HUES64 (cell line): ENCODE measurements at regions not wholly inside any gene's neighbourhood (a gene's known extent, or its start where the extent isn't known, plus 50 kb on each side); places are given as distances from the start of the nearest gene placed in this dataset.

ENCODE experiments used
- H3K27ac ChIP-seq: 2 replicates; pipeline ENCODE4 v1.7.0; 2013; ENCODE audit warnings: low read depth, low read length, inconsistent platforms
- H3K27me3 ChIP-seq: 2 replicates; pipeline ENCODE4 v1.6.1; 2013; ENCODE audit warnings: mild to moderate bottlenecking, low read length; ENCODE audit not compliant: insufficient read depth
- H3K36me3 ChIP-seq: 2 replicates; pipeline ENCODE4 v1.6.1; 2013; ENCODE audit warnings: mild to moderate bottlenecking, low read length; ENCODE audit not compliant: insufficient read depth
- H3K4me1 ChIP-seq: 2 replicates; pipeline ENCODE4 v1.6.1; 2013; ENCODE audit warnings: mild to moderate bottlenecking, low read length, moderate library complexity; ENCODE audit not compliant: insufficient read depth
- H3K4me3 ChIP-seq: 2 replicates; pipeline ENCODE4 v1.5.1; 2013; ENCODE audit warnings: mild to moderate bottlenecking, low read length, moderate library complexity
- H3K9ac ChIP-seq: 2 replicates; pipeline ENCODE4 v1.6.1; 2013; ENCODE audit warnings: mild to moderate bottlenecking, low read depth, low read length
- H3K9me3 ChIP-seq: 2 replicates; pipeline ENCODE4 v1.6.1; 2013; ENCODE audit warnings: low read depth, low read length; ENCODE audit not compliant: insufficient read depth
- WGBS: fragments of 150-250, 120-280 bp; methylation state at CpG from one replicate; pipeline ENCODE4 v1.1.7; 2013; ENCODE audit warnings: missing lambda C conversion rate; 5-methylcytosine and 5-hydroxymethylcytosine counted together

GRCh38 chr6:146878952-146879340 lies 280.2 kb downstream of the ADGB start:
- 96% methylated on average over 2 of the region's 2 CpGs for WGBS

GRCh38 chr6:146879406-146880117 lies 280.8 kb downstream of the ADGB start:
- Histone ChIP-seq H3K4me1 (no peaks in the 10 kb centered on the region), H3K9ac (no peak overlapping the region), H3K27me3 (no peaks in the 10 kb centered on the region), H3K27ac (no peak overlapping the region), H3K36me3 (no peaks in the 10 kb centered on the region), H3K4me3 (no peak overlapping the region), H3K9me3 (no peaks in the 10 kb centered on the region)
- WGBS: 67% methylated on average over 4 of the region's 4 CpGs

More at GRCh38 chr6:146878952-146879340, 280.2 kb downstream of the ADGB start:
- Histone ChIP-seq H3K4me1 (no peaks in the 10 kb centered on the region), H3K27me3 (no peaks in the 10 kb centered on the region), H3K4me3 (no peak overlapping the region), H3K36me3 (no peaks in the 10 kb centered on the region), H3K9ac (no peak overlapping the region), H3K27ac (no peak overlapping the region), H3K9me3 (no peaks in the 10 kb centered on the region)

- 85% methylated on average over 9 of the region's 9 CpGs for WGBS
- Histone ChIP-seq H3K4me3 (no peak overlapping the region), H3K36me3 (no peaks in the 10 kb centered on the region), H3K27me3 (no peaks in the 10 kb centered on the region), H3K9me3 (no peaks in the 10 kb centered on the region), H3K4me1 (no peaks in the 10 kb centered on the region), H3K9ac (no peak overlapping the region), H3K27ac (no peak overlapping the region)
Measured at GRCh38 chr6:146881228-146882181, 282.7 kb downstream of the ADGB start.

GRCh38 chr6:146883640-146884531 lies 285.1 kb downstream of the ADGB start:
- Histone ChIP-seq H3K4me3 (no peak overlapping the region), H3K36me3 (no peaks in the 10 kb centered on the region), H3K9me3 (no peaks in the 10 kb centered on the region), H3K27me3 (no peaks in the 10 kb centered on the region), H3K27ac (no peak overlapping the region), H3K9ac (no peak overlapping the region), H3K4me1 (no peaks in the 10 kb centered on the region)
- 95% methylated on average over 4 of the region's 4 CpGs for WGBS

- H3K27me3 ChIP-seq: no peaks in the 10 kb centered on the region
- no peaks in the 10 kb centered on the region for H3K36me3 ChIP-seq
- no peak overlapping the region for H3K4me3 ChIP-seq
- H3K9me3 ChIP-seq: no peaks in the 10 kb centered on the region
- H3K27ac ChIP-seq: no peak overlapping the region
- H3K4me1 ChIP-seq: no peaks in the 10 kb centered on the region
- 92% methylated on average over 2 of the region's 2 CpGs for WGBS
- no peak overlapping the region for H3K9ac ChIP-seq
Measured at GRCh38 chr6:146884728-146885127, 286.0 kb downstream of the ADGB start.

GRCh38 chr6:146885708-146886457 lies 287.1 kb downstream of the ADGB start:
- Histone ChIP-seq H3K27ac (no peak overlapping the region), H3K9me3 (no peaks in the 10 kb centered on the region), H3K9ac (no peak overlapping the region), H3K4me1 (no peaks in the 10 kb centered on the region), H3K27me3 (no peaks in the 10 kb centered on the region), H3K4me3 (no peak overlapping the region), H3K36me3 (no peaks in the 10 kb centered on the region)
- 94% methylated on average over 3 of the region's 4 CpGs for WGBS

GRCh38 chr6:146886587-146887446 lies 288.0 kb downstream of the ADGB start:
- Histone ChIP-seq H3K9ac (no peak overlapping the region), H3K9me3 (no peaks in the 10 kb centered on the region), H3K27me3 (no peaks in the 10 kb centered on the region), H3K36me3 (no peaks in the 10 kb centered on the region), H3K4me1 (no peaks in the 10 kb centered on the region), H3K27ac (no peak overlapping the region), H3K4me3 (no peak overlapping the region)
- 95% methylated on average over 4 of the region's 5 CpGs for WGBS

- Histone ChIP-seq H3K4me3 (no peak overlapping the region), H3K36me3 (no peaks in the 10 kb centered on the region), H3K27me3 (no peaks in the 10 kb centered on the region), H3K9ac (no peak overlapping the region), H3K27ac (no peak overlapping the region), H3K4me1 (no peaks in the 10 kb centered on the region), H3K9me3 (no peaks in the 10 kb centered on the region)
- 96% methylated on average over 5 of the region's 7 CpGs for whole genome bisulfite sequencing
Measured at GRCh38 chr6:146887447-146888077, 288.8 kb downstream of the ADGB start.

GRCh38 chr6:146889303-146889702 lies 290.5 kb downstream of the ADGB start:
- H3K27ac ChIP-seq: no peak overlapping the region
- no peaks in the 10 kb centered on the region for H3K9me3 ChIP-seq
- no peaks in the 10 kb centered on the region for H3K4me1 ChIP-seq
- no peaks in the 10 kb centered on the region for H3K36me3 ChIP-seq
- no peak overlapping the region for H3K9ac ChIP-seq
- no peak overlapping the region for H3K4me3 ChIP-seq
- WGBS: 89% methylated on average over 4 of the region's 4 CpGs
- H3K27me3 ChIP-seq: no peaks in the 10 kb centered on the region
